Liver (tissue), 8 donors: ENCODE measurements at regions not wholly inside any gene's neighbourhood (a gene's known extent, or its start where the extent isn't known, plus 50 kb on each side); places are given as distances from the start of the nearest gene placed in this dataset.

Experiments used
- DNase-seq: peaks from one replicate; pipeline ENCODE4 v3.0.0-alpha.2; 2017; ENCODE audit warnings: low spot score
- H3K27ac ChIP-seq, 2 donors: one replicate each; pipeline ENCODE4 v1.7.0; 2013; ENCODE audit warnings: inconsistent platforms in 2 of 2, low read length in 2 of 2, control low read depth in 1 of 2, low read depth in 1 of 2, mild to moderate bottlenecking in 1 of 2
- H3K27me3 ChIP-seq, 4 donors: one replicate each; pipeline versions ENCODE4 v1.6.1 to v1.7.0; 2013; ENCODE audit warnings: low read length in 3 of 4, inconsistent platforms in 1 of 4, mild to moderate bottlenecking in 1 of 4, moderate library complexity in 1 of 4; ENCODE audit not compliant: control insufficient read depth in 4 of 4, insufficient read depth in 4 of 4
- H3K36me3 ChIP-seq, 4 donors: one replicate each; pipeline versions ENCODE4 v1.6.1 to v1.7.0; 2013; ENCODE audit warnings: low read length in 3 of 4, mild to moderate bottlenecking in 3 of 4, low read depth in 1 of 4, moderate library complexity in 1 of 4; ENCODE audit not compliant: control insufficient read depth in 4 of 4, insufficient read depth in 3 of 4
- H3K4me1 ChIP-seq, 4 donors: one replicate each; pipeline versions ENCODE4 v1.6.1 to v1.7.0; 2013; ENCODE audit warnings: low read length in 3 of 4, mild to moderate bottlenecking in 3 of 4, moderate library complexity in 1 of 4; ENCODE audit not compliant: control insufficient read depth in 4 of 4, insufficient read depth in 4 of 4
- H3K4me3 ChIP-seq, 3 donors: one replicate each; pipeline versions ENCODE4 v1.6.1 to v1.7.0; 2013; ENCODE audit warnings: low read length in 3 of 3, control low read depth in 1 of 3, low read depth in 1 of 3, mild to moderate bottlenecking in 1 of 3
- H3K9ac ChIP-seq, 2 donors: one replicate each; pipeline ENCODE4 v1.7.0; 2013; ENCODE audit warnings: low read length in 2 of 2, mild to moderate bottlenecking in 2 of 2, moderate library complexity in 2 of 2, control low read depth in 1 of 2, low read depth in 1 of 2
- H3K9me3 ChIP-seq, 4 donors: one replicate each; pipeline versions ENCODE4 v1.6.1 to v1.7.0; 2013; ENCODE audit warnings: low read length in 3 of 4; ENCODE audit not compliant: control insufficient read depth in 4 of 4
- ATF3 ChIP-seq: IDR thresholded peaks from 2 replicates; pipeline ENCODE4 v1.6.1; 2016; ENCODE audit warnings: antibody characterized with exemption
- CTCF ChIP-seq: fragments of 150-350 bp; IDR thresholded peaks from 2 replicates; pipeline ENCODE4 v1.5.1; 2017; ENCODE audit warnings: improper control_type of control experiment, low read depth, low read length; ENCODE audit not compliant: missing input control
- EGR1 ChIP-seq, 2 donors: IDR thresholded peaks; 2 replicates each; pipeline ENCODE4 v1.6.1; 2016 to 2018; ENCODE audit warnings: antibody characterized with exemption in 2 of 2, low read depth in 2 of 2
- FOXA1 ChIP-seq: IDR thresholded peaks from 2 replicates; pipeline ENCODE4 v1.6.1; 2016; ENCODE audit warnings: antibody characterized with exemption
- FOXA2 ChIP-seq: IDR thresholded peaks from 2 replicates; pipeline ENCODE4 v1.6.1; 2016; ENCODE audit warnings: antibody characterized with exemption
- GABPA ChIP-seq, 2 donors: IDR thresholded peaks in 1 of 2; conservative IDR thresholded peaks in 1 of 2; 2 replicates each; pipeline ENCODE4 v1.6.1; 2016; ENCODE audit warnings: antibody characterized with exemption in 2 of 2, mild to moderate bottlenecking in 1 of 2, moderate library complexity in 1 of 2
- HNF4A ChIP-seq, 2 donors: conservative IDR thresholded peaks; 2 replicates each; pipeline ENCODE4 v1.6.1; 2016; ENCODE audit warnings: antibody characterized with exemption in 2 of 2, mild to moderate bottlenecking in 2 of 2
- HNF4G ChIP-seq: IDR thresholded peaks from 2 replicates; pipeline ENCODE4 v1.6.1; 2016; ENCODE audit warnings: antibody characterized with exemption
- JUND ChIP-seq, 2 donors: IDR thresholded peaks; 2 replicates each; pipeline ENCODE4 v1.6.1; 2016; ENCODE audit warnings: antibody characterized with exemption in 2 of 2
- MAX ChIP-seq: IDR thresholded peaks from 2 replicates; pipeline ENCODE4 v1.6.1; 2016; ENCODE audit warnings: antibody characterized with exemption
- NR2F2 ChIP-seq: IDR thresholded peaks from 2 replicates; pipeline ENCODE4 v1.6.1; 2016; ENCODE audit warnings: antibody characterized with exemption
- RAD21 ChIP-seq, 2 donors: IDR thresholded peaks; 2 replicates each; pipeline ENCODE4 v1.6.1; 2016; ENCODE audit warnings: antibody characterized with exemption in 2 of 2, mild to moderate bottlenecking in 2 of 2
- REST ChIP-seq: IDR thresholded peaks from 2 replicates; pipeline ENCODE4 v1.6.1; 2016; ENCODE audit warnings: antibody characterized with exemption, mild to moderate bottlenecking
- SP1 ChIP-seq: IDR thresholded peaks from 2 replicates; pipeline ENCODE4 v1.6.1; 2018; ENCODE audit warnings: antibody characterized with exemption, mild to moderate bottlenecking
- TAF1 ChIP-seq: conservative IDR thresholded peaks from 2 replicates; pipeline ENCODE4 v1.6.1; 2016; ENCODE audit warnings: antibody characterized with exemption, mild to moderate bottlenecking
- YY1 ChIP-seq: IDR thresholded peaks from 2 replicates; pipeline ENCODE4 v1.6.1; 2016; ENCODE audit warnings: antibody characterized with exemption, mild to moderate bottlenecking
- WGBS: extraction: QIAGEN DNeasy Blood & Tissue Kit; methylation state at CpG from one replicate; pipeline ENCODE4 v1.1.7; 2013; 5-methylcytosine and 5-hydroxymethylcytosine counted together
- donor health status: healthy.
- donor health status: healthy.
- donor health status: healthy.
- donor health status: healthy.
- donor health status: healthy.

GRCh38 chr9:20224756-20225155 lies 397.5 kb downstream of the MLLT3 start:
- Histone ChIP-seq H3K4me1 (no peaks in the 10 kb centered on the region), H3K27me3 (no peaks in the 10 kb centered on the region), H3K36me3 (no peaks in the 10 kb centered on the region), H3K9ac (no peak overlapping the region), H3K4me3 (no peak overlapping the region), H3K27ac (no peak overlapping the region), H3K9me3 (no peaks in the 10 kb centered on the region)
- WGBS, result 41% methylated on average over 1 of the region's 1 CpG
- TF ChIP-seq GABPA (IDR thresholded peaks at IDR 0.05 in 1 of 2, conservative IDR thresholded peaks at IDR 0.05 in 1 of 2), result no peak
- no peak for TF ChIP-seq CTCF
- TF ChIP-seq MAX, result no peak
- TF ChIP-seq YY1, result no peak
- no peak for TF ChIP-seq HNF4G
- TF ChIP-seq HNF4A (conservative IDR thresholded peaks at IDR 0.05), result no peak
- TF ChIP-seq FOXA1, result no peak
- TF ChIP-seq REST, result no peak
- no peak for TF ChIP-seq FOXA2
- no peak for TF ChIP-seq SP1
- TF ChIP-seq TAF1, result no peak
- no peak for TF ChIP-seq JUND (IDR thresholded peaks at IDR 0.05)
- no peak for TF ChIP-seq ATF3
- no peak for TF ChIP-seq RAD21 (IDR thresholded peaks at IDR 0.05)
- TF ChIP-seq NR2F2, result no peak
- no peak for TF ChIP-seq EGR1 (IDR thresholded peaks at IDR 0.05; ENCODE audit: low read depth in 2 of 2)
- no peak for DNase-seq

GRCh38 chr9:20220286-20220685 lies 402.0 kb downstream of the MLLT3 start:
- Histone ChIP-seq H3K9me3 (no peaks in the 10 kb centered on the region), H3K27ac (no peak overlapping the region), H3K27me3 (peaks cover 0 to 4% (median 1%) of the 10 kb centered on the region in 4 donors), H3K4me1 (peaks cover 0 to 11% (median 3%) of the 10 kb centered on the region in 4 donors), H3K9ac (no peak overlapping the region), H3K4me3 (no peak overlapping the region), H3K36me3 (no peaks in the 10 kb centered on the region)
- TF ChIP-seq YY1, result no peak
- no peak for TF ChIP-seq GABPA (IDR thresholded peaks at IDR 0.05 in 1 of 2, conservative IDR thresholded peaks at IDR 0.05 in 1 of 2)
- TF ChIP-seq FOXA2, result no peak
- no peak for TF ChIP-seq CTCF
- TF ChIP-seq MAX, result no peak
- no peak for TF ChIP-seq REST
- TF ChIP-seq HNF4A (conservative IDR thresholded peaks at IDR 0.05), result no peak
- no peak for TF ChIP-seq SP1
- no peak for TF ChIP-seq HNF4G
- TF ChIP-seq NR2F2, result no peak
- no peak for TF ChIP-seq JUND (IDR thresholded peaks at IDR 0.05)
- 84% methylated on average over 3 of the region's 3 CpGs for WGBS
- DNase-seq, result no peak
